ENCODE measurements at regions not wholly inside any gene's neighbourhood (a gene's known extent, or its start where the extent isn't known, plus 50 kb on each side); places are given as distances from the start of the nearest gene placed in this dataset.

DNA sequence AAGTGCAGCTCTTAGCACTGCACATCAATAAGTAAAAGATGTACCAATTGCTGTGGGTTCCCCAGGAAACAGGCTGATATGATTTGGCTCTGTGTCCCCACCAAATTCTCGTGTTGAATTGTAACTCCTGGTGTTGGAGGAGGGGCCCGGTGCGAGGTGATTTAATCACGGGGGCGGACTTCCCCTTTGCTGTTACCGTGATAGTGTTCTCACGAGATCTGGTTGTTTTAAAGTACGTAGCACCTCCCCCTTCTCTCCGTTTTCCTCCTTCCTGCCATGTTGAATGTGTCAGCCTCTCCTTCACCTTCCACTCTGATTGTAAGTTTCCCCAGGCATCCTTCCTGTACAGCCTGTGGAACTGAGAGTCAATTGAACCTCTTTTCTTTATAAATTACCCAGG, 93.2 kb upstream of the ACTBL2 start:
- Histone ChIP-seq H3K36me3 (no peaks in the 10 kb centered on the region), H3K9me3 (no peaks in the 10 kb centered on the region), H3K4me1 (no peaks in the 10 kb centered on the region), H3K27me3 (no peaks in the 10 kb centered on the region), H3K4me3 (ENCODE audit: low read depth, low read length) (peak overlapping the region; percentile 25)
- TF ChIP-seq, protein P1, sequence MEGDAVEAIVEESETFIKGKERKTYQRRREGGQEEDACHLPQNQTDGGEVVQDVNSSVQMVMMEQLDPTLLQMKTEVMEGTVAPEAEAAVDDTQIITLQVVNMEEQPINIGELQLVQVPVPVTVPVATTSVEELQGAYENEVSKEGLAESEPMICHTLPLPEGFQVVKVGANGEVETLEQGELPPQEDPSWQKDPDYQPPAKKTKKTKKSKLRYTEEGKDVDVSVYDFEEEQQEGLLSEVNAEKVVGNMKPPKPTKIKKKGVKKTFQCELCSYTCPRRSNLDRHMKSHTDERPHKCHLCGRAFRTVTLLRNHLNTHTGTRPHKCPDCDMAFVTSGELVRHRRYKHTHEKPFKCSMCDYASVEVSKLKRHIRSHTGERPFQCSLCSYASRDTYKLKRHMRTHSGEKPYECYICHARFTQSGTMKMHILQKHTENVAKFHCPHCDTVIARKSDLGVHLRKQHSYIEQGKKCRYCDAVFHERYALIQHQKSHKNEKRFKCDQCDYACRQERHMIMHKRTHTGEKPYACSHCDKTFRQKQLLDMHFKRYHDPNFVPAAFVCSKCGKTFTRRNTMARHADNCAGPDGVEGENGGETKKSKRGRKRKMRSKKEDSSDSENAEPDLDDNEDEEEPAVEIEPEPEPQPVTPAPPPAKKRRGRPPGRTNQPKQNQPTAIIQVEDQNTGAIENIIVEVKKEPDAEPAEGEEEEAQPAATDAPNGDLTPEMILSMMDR (IDR thresholded peaks at IDR 0.05; ENCODE audit: low read depth, low read length), result no peak
- DNase-seq, result no peak

DNA sequence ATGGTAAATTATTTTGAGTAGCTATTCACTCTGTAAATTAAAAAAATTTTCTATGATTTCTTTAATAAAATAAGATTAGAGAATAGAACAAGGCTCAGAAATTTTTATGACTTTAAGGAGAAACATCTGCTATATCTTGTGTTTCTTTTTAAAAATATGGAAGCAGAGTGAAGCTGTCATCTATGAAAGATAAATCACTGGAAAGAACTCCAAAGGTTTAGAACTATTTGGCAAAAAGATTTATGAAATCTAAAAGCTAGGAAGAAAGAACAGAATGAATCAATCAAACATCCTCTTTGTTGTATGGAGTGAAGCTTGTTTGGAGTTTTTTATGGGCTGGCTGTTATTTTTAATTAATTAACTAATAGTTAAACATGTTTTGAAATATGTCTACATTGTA, 89.8 kb upstream of the ACTBL2 start:
- Histone ChIP-seq H3K9me3 (no peaks in the 10 kb centered on the region), H3K36me3 (no peaks in the 10 kb centered on the region)
- TF ChIP-seq, protein P1 (IDR thresholded peaks at IDR 0.05; ENCODE audit: low read depth, low read length), result no peak

DNA sequence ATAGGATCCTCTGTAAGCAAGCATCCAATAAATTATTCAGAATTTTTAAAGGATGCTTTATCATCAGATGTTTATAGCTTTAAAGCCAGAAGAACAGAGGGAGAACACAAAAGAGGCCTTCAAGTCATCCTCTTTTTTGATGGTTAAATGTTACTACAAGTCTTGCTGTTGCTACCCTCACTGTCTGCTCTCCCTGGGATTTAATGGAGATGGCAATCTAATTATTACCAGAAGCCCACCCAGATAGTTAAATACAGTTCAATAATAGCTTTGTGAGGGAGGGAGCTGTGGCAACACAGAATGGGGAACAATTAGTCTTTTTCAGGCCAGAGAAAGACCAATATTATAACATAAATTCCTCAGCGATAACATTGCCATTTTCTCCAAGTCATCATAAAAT, 87.0 kb upstream of the ACTBL2 start:
- Histone ChIP-seq H3K4me3 (ENCODE audit: low read depth, low read length) (no peak overlapping the region), H3K36me3 (no peaks in the 10 kb centered on the region), H3K9me3 (no peaks in the 10 kb centered on the region), H3K27me3 (no peaks in the 10 kb centered on the region), H3K4me1 (no peaks in the 10 kb centered on the region)
- DNase-seq, result no peak
- TF ChIP-seq, protein P1 (IDR thresholded peaks at IDR 0.05; ENCODE audit: low read depth, low read length), result no peak

More for the DNA sequence above, 89.8 kb upstream of the ACTBL2 start:
- no peak overlapping the region for H3K4me3 ChIP-seq (ENCODE audit: low read depth, low read length)
- no peaks in the 10 kb centered on the region for H3K27me3 ChIP-seq
- no peaks in the 10 kb centered on the region for H3K4me1 ChIP-seq
- no peak for DNase-seq

DNA sequence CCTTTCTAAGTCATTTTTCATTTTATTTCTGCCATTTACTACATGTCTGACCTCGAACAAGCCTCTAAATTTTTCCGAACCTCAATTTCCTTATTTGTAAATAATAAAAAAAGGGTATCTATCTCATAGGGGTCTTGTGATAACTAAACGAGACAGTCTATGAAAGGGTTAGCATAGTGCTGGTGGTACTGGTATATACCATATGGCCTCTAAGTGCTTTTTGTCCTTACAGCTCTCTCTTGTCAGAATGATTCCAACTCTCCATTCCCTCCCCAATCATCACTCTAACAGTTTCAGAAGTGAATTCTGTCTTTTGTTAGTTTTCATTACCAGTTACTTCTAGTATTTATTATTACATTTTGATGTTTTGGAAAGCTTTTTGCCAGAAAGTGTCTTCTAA, 85.5 kb upstream of the ACTBL2 start:
- no peaks in the 10 kb centered on the region for H3K36me3 ChIP-seq

DNA sequence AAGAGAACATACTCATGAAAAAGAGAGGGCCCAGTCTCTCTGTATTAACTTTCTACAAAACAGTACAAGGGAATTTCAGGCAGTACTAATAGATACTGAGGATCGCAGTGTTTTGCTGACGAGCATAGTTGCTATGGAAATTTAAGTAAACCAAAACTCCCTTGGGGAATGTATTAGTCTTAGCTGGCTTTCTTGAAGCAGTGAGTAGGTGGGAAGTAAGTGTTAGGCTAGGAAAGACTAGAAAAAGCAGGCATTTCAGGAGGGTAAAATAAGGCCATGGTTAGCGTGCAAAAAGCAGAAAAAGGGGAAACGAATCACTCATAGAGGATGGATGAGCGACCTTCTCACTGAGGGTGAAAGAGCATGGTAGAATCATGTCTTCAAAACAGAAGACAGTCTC, 84.3 kb upstream of the ACTBL2 start:
- Histone ChIP-seq H3K9me3 (no peaks in the 10 kb centered on the region), H3K4me1 (no peaks in the 10 kb centered on the region), H3K4me3 (ENCODE audit: low read depth, low read length) (no peak overlapping the region), H3K36me3 (no peaks in the 10 kb centered on the region), H3K27me3 (peaks cover 11% of the 10 kb centered on the region)
- TF ChIP-seq, protein P1 (IDR thresholded peaks at IDR 0.05; ENCODE audit: low read depth, low read length), result no peak
- no peak for DNase-seq

More for the DNA sequence above, 85.5 kb upstream of the ACTBL2 start:
- peaks cover 8% of the 10 kb centered on the region for H3K27me3 ChIP-seq
- H3K4me3 ChIP-seq (ENCODE audit: low read depth, low read length), result no peak overlapping the region
- TF ChIP-seq, protein P1 (IDR thresholded peaks at IDR 0.05; ENCODE audit: low read depth, low read length), result no peak
- H3K9me3 ChIP-seq, result no peaks in the 10 kb centered on the region
- H3K4me1 ChIP-seq, result no peaks in the 10 kb centered on the region
- no peak for DNase-seq

DNA sequence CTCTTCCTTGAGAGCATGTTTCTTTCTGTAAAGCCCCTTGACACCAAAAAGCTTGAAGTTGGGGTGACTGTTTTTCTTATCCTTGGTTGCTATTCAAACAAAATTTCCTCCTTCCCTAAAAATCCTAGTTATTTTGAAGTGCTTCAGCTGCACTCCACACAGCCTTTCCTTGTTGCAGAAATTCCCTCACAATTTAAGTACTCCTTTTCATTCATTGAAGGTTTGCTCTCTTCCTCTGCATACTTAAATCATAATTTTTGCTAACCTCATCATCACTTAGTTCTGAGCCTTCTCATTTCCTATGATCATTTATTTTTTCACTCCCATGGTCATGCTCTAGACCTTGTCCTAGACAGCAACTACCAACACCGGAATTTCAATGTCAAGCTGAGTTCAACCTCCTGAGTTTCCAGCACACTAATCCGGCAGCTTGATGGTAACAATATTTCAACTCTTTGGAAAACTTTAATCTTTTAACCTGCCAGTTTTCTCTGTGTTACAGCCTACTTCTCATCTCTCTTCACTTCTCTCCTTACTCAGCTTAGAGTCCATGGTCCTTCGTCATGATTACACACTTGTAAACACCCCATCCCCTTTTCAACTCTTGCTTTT, 78.7 kb upstream of the ACTBL2 start:
- no peaks in the 10 kb centered on the region for H3K4me1 ChIP-seq
- no peaks in the 10 kb centered on the region for H3K36me3 ChIP-seq
- H3K27me3 ChIP-seq, result peaks cover 11% of the 10 kb centered on the region
- H3K4me3 ChIP-seq (ENCODE audit: low read depth, low read length), result no peak overlapping the region
- TF ChIP-seq, protein P1 (IDR thresholded peaks at IDR 0.05; ENCODE audit: low read depth, low read length), result no peak
- no peak for DNase-seq
- H3K9me3 ChIP-seq, result no peaks in the 10 kb centered on the region
